ENCODE measurements at regions not wholly inside any gene's neighbourhood (a gene's known extent, or its start where the extent isn't known, plus 50 kb on each side); places are given as distances from the start of the nearest gene placed in this dataset.

DNA sequence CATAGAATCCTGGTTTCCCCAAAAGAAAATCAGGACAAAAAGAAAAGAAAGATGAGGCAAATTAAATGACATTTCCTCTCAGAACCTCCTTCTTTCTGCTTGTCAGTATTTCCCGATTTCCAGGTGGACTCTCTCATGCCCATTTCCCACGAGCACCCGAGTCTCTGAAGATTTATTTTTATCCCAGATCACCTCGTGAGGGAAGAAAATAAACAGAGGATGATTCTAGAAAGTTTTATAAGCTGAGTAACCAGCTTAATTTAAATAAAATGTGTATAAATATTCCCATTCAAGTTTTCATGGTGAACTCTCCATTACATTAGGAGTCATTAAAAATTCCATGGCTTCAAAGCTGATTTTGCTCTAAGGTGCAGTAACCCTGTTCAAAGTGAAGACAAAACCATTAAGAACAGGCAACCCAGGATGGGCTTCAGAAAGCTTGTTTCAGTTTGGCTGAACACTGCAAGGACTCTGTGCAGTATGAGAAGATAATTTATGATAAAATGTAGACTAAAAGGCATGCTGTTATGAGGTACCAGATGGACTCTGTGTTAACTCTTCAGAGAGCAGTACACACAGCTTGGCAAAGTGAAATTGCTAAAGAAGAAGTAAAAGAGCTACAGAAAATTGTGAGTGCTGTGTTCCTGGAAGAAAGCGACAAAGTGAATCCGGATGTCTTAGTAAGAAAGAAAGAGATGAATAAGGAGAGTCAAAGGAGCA lies 521.3 kb upstream of the LRRN3 start:
- DNase-seq (ENCODE audit: low read depth) = no peak
- TF ChIP-seq, protein P1, sequence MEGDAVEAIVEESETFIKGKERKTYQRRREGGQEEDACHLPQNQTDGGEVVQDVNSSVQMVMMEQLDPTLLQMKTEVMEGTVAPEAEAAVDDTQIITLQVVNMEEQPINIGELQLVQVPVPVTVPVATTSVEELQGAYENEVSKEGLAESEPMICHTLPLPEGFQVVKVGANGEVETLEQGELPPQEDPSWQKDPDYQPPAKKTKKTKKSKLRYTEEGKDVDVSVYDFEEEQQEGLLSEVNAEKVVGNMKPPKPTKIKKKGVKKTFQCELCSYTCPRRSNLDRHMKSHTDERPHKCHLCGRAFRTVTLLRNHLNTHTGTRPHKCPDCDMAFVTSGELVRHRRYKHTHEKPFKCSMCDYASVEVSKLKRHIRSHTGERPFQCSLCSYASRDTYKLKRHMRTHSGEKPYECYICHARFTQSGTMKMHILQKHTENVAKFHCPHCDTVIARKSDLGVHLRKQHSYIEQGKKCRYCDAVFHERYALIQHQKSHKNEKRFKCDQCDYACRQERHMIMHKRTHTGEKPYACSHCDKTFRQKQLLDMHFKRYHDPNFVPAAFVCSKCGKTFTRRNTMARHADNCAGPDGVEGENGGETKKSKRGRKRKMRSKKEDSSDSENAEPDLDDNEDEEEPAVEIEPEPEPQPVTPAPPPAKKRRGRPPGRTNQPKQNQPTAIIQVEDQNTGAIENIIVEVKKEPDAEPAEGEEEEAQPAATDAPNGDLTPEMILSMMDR (IDR thresholded peaks at IDR 0.05; ENCODE audit: insufficient read depth, low read length, severe bottlenecking) = no peak
- H3K27me3 ChIP-seq (ENCODE audit: control insufficient read depth, insufficient read depth, low read length) = no peaks in the 10 kb centered on the region
- no peak for FAIRE-seq
- H3K36me3 ChIP-seq (ENCODE audit: control insufficient read depth, insufficient read depth, low read length) = no peaks in the 10 kb centered on the region
- H3K4me3 ChIP-seq (ENCODE audit: low read depth, low read length) = no peak overlapping the region

DNA sequence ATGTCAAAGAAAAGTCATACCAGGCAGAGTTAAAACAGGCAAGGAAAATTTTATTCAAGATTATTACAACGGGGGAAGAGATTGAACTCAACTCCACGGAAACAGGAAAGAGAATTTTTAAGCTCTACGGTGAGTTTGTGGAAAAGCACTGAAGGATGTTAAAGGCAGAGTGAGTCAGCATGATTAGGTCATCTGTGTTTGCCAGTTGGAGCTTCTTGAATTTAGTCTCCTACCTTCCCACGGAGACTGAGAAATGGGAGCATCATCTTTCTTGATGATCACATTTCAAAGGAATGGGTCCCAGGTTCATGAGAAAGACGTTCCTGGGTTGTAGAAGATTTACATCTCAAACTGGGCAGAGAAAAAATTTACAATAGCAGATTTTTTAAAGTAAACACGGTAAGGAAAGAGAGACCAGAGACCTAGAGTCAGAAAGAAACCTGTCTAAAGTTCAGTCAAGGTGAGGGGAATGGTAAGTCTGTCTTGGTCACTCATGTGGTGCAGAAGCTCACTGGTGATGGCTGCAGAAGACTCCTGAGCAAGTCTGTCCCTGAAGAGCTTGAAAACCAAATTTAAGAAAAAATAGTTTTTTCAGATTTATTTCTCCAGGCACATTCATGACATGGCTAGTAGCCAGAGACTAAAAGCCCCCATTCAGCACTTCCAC lies 516.9 kb upstream of the LRRN3 start:
- Histone ChIP-seq H3K27me3 (ENCODE audit: control insufficient read depth, insufficient read depth, low read length) (no peaks in the 10 kb centered on the region), H3K36me3 (ENCODE audit: control insufficient read depth, insufficient read depth, low read length) (no peaks in the 10 kb centered on the region), H3K4me3 (ENCODE audit: low read depth, low read length) (no peak overlapping the region)
- DNase-seq (ENCODE audit: low read depth) (peak; percentile 89), FAIRE-seq (peak; percentile 47)
- TF ChIP-seq, protein P1 (IDR thresholded peaks at IDR 0.05; ENCODE audit: insufficient read depth, low read length, severe bottlenecking) = no peak

DNA sequence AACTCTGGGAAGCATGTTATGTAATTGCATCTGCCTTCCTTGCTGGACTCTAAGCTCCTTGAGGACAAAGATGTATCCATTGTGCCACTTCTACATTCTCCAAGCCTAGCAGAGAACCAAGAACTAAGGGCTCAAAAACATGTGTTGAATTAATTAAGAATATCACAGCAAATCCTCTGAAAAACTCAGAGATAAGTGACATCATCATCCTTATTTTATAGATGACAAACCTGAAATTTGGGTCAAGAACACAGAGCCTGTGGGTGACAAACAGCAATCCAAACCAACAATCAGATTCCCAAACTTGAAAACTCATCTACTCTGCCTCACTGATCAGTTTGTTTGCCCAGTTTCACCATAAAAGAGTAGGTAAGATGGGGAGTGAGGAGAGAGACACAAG lies 503.6 kb upstream of the LRRN3 start:
- TF ChIP-seq, protein P1 (IDR thresholded peaks at IDR 0.05; ENCODE audit: insufficient read depth, low read length, severe bottlenecking) = no peak
- H3K36me3 ChIP-seq (ENCODE audit: control insufficient read depth, insufficient read depth, low read length) = no peaks in the 10 kb centered on the region
- no peak overlapping the region for H3K4me3 ChIP-seq (ENCODE audit: low read depth, low read length)
- DNase-seq (ENCODE audit: low read depth) (no peak), FAIRE-seq (no peak)
- no peaks in the 10 kb centered on the region for H3K27me3 ChIP-seq (ENCODE audit: control insufficient read depth, insufficient read depth, low read length)

DNA sequence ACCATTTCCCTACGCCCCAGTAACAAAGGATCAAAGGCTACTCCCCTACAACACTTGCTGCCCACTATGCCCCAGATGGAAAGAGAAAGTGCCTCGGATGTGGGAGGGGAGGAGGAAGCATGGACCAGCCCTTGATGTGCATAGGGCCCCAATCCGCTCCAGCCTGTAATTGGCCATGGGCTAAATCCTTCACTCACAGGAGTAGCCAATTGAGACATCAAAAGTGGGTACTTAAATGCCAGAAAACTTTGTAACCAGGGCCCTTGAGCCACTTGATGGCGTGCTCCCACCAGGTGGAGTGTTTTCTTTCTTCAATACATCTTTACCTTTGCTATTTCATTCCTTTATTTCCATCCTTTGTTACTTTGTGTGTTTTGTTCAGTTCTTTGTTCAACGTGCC lies 500.5 kb upstream of the LRRN3 start:
- Histone ChIP-seq H3K4me3 (ENCODE audit: low read depth, low read length) (no peak overlapping the region), H3K36me3 (ENCODE audit: control insufficient read depth, insufficient read depth, low read length) (no peaks in the 10 kb centered on the region), H3K27me3 (ENCODE audit: control insufficient read depth, insufficient read depth, low read length) (no peaks in the 10 kb centered on the region)
- FAIRE-seq (no peak), DNase-seq (ENCODE audit: low read depth) (no peak)
- TF ChIP-seq, protein P1 (IDR thresholded peaks at IDR 0.05; ENCODE audit: insufficient read depth, low read length, severe bottlenecking) = no peak

DNA sequence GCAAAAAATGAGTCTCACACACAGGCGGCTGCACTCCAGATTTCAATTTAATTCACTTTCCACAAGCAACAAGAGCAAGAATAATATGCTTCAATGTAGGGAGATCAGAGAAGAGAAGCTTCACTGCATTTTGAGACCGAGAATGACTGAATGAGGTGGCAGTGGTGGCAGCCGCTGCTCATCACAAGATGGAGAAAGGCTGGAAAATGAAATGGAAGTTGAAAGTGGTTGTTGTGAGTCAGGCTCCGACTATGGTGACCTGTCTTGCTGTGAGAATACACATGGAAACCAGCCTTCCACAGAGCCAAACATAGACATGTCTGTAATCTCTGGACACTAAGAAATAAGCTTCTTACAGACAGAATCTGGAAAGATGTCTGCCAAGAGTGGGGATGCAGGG lies 499.6 kb upstream of the LRRN3 start:
- no peak for DNase-seq (ENCODE audit: low read depth)
- Histone ChIP-seq H3K36me3 (ENCODE audit: control insufficient read depth, insufficient read depth, low read length) (no peaks in the 10 kb centered on the region), H3K27me3 (ENCODE audit: control insufficient read depth, insufficient read depth, low read length) (no peaks in the 10 kb centered on the region), H3K4me3 (ENCODE audit: low read depth, low read length) (no peak overlapping the region)
- no peak for FAIRE-seq
- TF ChIP-seq, protein P1 (IDR thresholded peaks at IDR 0.05; ENCODE audit: insufficient read depth, low read length, severe bottlenecking) = no peak

Data from bronchial epithelial cell (primary cell).